Hepatocyte (in vitro differentiated cells): ENCODE measurements at regions not wholly inside any gene's neighbourhood (a gene's known extent, or its start where the extent isn't known, plus 50 kb on each side); places are given as distances from the start of the nearest gene placed in this dataset.

Experiments
- EZH2 ChIP-seq: fragments of 200-600 bp; sonication (generic); IDR thresholded peaks from 2 replicates; pipeline ENCODE4 v1.6.1; 2016; ENCODE audit warnings: antibody characterized with exemption, mild to moderate bottlenecking, borderline replicate concordance
- EZH2phosphoT487 ChIP-seq: fragments of 200-600 bp; sonication (generic); IDR thresholded peaks from one replicate; pipeline ENCODE4 v1.6.1; 2018; ENCODE audit warnings: antibody characterized with exemption, mild to moderate bottlenecking, low read depth, moderate library complexity; ENCODE audit not compliant: unreplicated experiment, severe bottlenecking
- TF ChIP-seq, protein P1 (sequence below): fragments of 200-600 bp; sonication (generic); IDR thresholded peaks from 2 replicates; pipeline ENCODE4 v1.5.1; 2016; ENCODE audit warnings: antibody characterized with exemption, mild to moderate bottlenecking; ENCODE audit not compliant: poor library complexity

DNA sequence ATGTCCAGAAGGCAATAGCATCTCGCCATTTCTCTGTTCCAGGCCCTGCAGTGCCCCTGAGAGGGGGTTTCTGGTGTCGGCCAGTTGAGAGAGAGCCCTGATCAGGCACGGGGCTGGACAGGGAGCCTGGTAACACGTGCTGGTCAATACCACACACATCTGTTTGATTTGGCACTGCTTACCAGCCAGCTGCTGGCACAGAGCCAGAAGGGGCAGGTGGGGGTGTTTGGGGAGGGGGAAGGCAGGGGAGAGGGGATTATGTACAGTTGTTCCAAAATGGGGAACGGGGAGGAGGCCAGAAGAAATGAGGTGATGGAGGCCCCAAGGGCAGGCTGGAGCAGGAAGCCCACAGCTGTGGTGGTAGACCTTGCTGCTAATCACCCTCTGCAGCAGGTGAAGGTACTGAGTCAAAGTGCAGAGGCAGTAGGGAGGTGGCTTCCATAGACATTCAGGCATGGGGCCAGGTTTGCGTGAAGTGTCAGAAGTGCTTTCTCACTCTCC lies 153.5 kb upstream of the LPP start:
- no peak for TF ChIP-seq EZH2phosphoT487
- TF ChIP-seq, protein P1, sequence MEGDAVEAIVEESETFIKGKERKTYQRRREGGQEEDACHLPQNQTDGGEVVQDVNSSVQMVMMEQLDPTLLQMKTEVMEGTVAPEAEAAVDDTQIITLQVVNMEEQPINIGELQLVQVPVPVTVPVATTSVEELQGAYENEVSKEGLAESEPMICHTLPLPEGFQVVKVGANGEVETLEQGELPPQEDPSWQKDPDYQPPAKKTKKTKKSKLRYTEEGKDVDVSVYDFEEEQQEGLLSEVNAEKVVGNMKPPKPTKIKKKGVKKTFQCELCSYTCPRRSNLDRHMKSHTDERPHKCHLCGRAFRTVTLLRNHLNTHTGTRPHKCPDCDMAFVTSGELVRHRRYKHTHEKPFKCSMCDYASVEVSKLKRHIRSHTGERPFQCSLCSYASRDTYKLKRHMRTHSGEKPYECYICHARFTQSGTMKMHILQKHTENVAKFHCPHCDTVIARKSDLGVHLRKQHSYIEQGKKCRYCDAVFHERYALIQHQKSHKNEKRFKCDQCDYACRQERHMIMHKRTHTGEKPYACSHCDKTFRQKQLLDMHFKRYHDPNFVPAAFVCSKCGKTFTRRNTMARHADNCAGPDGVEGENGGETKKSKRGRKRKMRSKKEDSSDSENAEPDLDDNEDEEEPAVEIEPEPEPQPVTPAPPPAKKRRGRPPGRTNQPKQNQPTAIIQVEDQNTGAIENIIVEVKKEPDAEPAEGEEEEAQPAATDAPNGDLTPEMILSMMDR, result no peak
- no peak for TF ChIP-seq EZH2
